Skin of body (tissue), 1 donor: ENCODE measurements at regions not wholly inside any gene's neighbourhood (a gene's known extent, or its start where the extent isn't known, plus 50 kb on each side); places are given as distances from the start of the nearest gene placed in this dataset.
A peak's percentile ranks its signal among the peaks of the same experiment; 100 is the strongest.
"Not testable (repeated sequence)": the region's sequence is repeated elsewhere in the genome, so short reads cannot be mapped to it uniquely, and the experiment has no call there.

Experiments
- DNase-seq: peaks from one replicate; lab custom pipeline; 2025; lab: John Stamatoyannopoulos, UW

DNA sequence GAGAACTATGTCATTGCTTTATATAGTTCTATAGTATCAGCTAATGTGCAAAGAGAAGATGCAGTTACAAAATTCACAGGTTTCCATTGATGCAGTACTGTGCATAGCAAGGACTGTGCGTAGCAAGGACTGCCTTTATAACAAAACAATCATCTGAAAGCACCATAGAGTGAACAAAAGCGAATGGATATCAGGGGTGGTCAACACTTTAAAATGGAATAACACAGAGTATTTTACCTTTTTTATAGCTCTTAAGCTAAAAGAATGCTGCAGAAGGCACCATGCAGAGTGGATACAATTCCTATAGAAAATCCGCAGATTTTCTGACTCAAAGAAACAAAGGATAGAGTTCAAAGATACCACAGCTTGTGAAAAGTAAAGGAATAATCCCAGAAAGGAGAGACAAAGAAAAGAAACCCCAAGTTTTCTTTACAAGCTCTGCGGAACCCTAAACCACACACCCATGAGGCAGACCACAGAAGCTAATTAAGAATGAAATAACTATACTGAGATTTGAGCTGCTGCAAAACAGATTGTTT is 229.9 kb upstream of the DTNA start:
- DNase-seq: no peak

- no peak for DNase-seq
Measured at GRCh38 chr18:34482204-34482603, 227.9 kb upstream of the DTNA start.

DNA sequence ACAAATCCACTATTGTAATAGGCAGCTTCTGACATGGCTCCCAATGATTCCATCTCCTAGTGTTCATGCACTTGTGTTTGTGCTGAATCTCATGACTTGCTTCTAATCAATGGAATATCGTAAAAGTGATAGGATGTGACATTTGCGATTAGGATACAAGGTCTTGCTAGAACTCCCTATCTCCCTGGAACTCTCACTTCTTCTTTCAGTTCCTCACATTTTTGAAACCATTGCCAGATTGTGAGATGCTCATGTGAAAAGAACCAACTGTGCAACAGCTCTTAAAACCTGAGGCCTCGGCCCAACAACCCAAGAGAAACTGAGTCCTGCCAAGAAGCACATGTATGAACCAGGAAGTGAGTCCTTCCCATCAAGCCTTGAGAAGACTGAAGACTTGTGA is 226.9 kb upstream of the DTNA start:
- DNase-seq: no peak

DNA sequence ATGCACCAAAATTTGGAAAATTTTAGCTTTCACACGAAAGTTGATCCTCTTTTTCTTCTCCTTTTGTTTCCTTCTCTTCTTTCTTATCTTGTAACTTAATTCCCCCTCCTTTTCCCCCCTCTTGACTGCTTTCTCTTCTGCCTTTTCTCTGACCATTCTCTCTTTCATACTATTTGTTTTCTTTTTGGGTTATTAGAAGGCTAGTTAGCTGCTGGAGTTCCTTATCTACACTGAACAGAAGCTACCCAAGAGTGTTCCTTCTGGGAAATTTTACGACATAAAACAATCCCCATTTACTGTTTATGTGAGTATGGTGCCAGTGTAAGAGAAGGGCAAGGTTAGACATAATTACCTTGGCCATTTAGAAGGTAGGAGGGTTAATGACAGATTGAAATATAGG is 218.4 kb upstream of the DTNA start:
- no peak for DNase-seq

GRCh38 chr18:34492652-34493051 is 217.4 kb upstream of the DTNA start:
- DNase-seq: no peak

DNA sequence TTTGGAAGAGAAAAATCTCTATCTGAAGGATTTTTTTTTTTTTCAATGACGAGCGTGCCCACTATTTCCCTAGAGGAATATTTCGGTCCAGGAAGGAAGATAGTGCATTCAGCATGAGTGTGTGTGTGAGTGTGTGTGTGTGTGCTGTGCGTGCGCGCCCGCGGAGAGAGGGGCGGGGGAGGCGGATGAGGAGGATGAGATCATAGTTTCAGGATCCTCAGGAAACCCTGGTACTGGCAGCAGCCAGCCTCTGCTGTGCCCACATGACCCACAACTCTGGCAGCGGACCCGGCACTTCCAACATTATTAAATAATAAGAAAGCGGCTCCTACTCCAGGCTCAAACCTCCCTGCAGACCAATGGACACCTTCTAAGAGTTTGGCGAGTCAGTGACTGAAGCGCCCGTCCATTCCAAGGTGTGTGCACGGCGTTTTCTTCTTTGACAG is 217.0 kb upstream of the DTNA start:
- peak; percentile 32 for DNase-seq

DNA sequence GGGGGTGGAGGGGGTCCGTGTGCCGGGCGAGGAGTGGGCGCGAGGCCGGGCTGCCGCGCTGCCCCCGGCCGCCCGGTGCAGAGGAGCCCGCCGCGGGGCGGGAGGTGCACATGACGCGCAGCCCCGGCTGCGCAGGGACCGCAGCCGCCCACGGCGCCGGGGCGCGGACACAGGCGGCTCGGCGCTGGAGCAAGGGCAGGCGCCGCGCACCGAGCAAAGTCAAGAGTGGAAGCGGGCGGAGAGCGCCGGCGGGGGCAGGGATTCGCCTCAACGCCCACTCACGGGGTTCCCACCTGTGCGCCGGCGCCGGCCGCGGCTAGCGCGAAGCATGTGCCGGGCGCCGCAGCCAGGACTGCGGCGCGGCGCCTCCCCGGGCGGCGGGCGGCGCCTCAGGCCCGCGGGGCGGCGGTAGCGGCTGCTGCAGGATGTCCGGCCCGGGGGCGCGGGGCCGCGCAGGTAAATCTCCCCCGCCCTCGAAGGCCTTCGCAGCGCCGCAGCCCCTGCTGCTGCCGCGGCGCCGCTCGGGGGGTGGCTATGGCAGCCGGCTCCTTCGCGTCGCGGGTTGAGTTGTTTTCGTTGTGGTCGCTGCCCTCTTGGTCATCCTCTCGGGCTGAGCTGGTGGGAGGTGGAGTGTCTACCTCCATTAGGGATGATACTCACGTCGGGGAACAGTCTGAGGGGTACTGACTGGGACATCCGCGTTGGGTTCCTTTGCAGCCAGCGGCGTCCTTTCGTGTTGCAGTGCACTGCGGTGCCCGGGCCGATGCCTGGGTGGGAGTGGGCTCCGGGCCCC is 216.3 kb upstream of the DTNA start:
- DNase-seq: no peak

- no peak for DNase-seq
Measured at GRCh38 chr18:34494359-34494696, 215.8 kb upstream of the DTNA start.

DNA sequence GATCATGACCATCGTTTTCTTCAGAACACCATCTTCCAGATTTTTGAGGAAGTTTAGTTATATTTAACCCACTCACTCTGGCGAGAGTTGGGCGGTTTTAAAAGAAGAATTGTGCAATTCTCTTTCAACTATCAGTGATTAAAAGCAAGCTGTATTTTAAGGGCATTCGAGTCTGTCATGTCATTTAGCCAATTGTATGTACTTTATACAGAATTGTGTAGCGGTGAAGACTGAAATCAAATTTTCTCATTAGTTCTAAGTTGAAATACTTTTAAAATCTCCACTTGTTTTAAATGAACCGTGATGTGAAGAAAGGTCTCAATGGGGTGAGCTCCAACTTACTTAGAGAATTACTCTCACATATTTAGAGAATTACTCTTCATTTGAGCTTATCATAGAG is 214.6 kb upstream of the DTNA start:
- DNase-seq: no peak

GRCh38 chr18:34501553-34501952 is 208.5 kb upstream of the DTNA start:
- DNase-seq: no peak

GRCh38 chr18:34506198-34506597 is 203.9 kb upstream of the DTNA start:
- DNase-seq: no peak

DNA sequence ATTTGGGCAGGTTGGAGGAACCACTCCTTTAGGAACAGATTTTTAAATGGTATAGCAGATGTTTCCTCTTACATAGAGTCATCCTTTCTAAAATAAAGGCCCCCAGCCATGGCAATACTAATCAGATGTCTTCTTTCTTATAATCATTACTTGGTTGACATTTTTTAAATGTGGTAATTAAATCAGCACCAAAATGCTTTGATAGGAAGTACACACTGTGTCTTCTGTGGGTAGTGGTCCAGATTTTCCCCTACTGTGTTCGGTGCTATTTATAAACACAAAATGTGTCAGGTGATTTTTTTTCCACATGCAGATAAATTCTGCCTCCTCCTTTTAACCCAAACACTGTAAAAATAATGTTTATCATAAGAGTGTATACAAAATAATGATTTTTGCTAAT is 200.9 kb upstream of the DTNA start:
- no peak for DNase-seq

GRCh38 chr18:34509879-34510586 is 200.1 kb upstream of the DTNA start:
- DNase-seq: no peak

DNA sequence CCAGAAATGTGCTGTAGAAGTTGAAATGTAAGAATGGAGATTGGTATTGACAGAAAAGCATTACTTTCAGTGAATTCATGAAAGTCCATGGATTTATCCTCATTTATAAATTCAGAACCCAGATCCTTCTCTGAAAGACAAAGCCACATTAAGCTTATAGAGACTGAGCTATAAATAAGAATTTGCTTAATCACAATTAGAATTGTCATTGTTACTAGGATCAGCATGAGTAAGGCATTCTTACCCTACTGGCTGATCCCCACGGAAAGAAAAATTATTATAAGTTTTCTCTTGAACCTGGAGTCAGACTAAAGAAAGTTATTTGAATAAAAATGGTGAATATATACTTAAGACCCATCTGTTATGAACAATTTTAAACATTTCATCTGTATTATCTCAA is 199.2 kb upstream of the DTNA start:
- DNase-seq: no peak

- DNase-seq: no peak
Measured at GRCh38 chr18:34511435-34511834, 198.7 kb upstream of the DTNA start.

- DNase-seq: no peak
Measured at GRCh38 chr18:34511879-34512278, 198.2 kb upstream of the DTNA start.

- DNase-seq: no peak
Measured at GRCh38 chr18:34514238-34514637, 195.9 kb upstream of the DTNA start.

- no peak for DNase-seq
Measured at GRCh38 chr18:34514957-34515356, 195.1 kb upstream of the DTNA start.

- not testable (repeated sequence) for DNase-seq
Measured at GRCh38 chr18:34516355-34516754, 193.7 kb upstream of the DTNA start.

DNA sequence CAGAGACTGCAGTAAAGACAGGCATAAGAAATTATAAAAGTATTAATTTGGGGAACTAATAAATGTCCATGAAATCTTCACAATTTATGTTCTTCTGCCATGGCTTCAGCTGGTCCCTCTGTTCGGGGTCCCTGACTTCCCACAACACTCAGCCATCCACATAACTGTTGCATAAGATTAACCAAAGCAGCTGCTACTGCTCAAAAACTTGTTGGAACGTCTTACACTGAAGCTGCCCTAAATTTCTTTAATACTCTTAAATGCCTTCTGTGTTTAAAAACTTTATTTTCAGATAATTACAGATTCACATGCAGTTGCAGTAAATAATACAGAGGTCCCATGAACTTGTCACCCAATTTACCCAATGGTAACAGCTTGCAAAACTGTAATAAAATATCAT is 193.1 kb upstream of the DTNA start:
- not testable (repeated sequence) for DNase-seq

GRCh38 chr18:34521040-34521439 is 189.1 kb upstream of the DTNA start:
- no peak for DNase-seq

DNA sequence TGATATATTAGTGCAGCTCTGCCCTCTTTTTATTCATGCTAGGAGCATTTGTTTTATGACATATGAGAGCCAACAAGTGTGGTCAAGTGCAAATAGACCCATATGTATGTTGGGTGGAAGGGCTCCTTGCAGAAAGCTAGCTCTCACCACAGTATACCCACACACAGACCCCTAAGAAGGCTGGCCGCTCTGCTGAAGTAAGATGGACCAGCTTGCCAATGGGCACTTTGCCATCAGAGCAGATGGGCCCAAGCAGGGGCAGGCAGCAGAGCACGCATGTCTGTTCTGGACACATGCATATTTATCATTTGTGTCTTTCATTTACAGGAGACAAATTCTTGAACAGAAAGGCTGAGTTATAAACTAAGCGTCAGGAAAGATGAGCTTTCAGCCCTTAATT is 187.5 kb upstream of the DTNA start:
- DNase-seq: no peak

- no peak for DNase-seq
Measured at GRCh38 chr18:34525244-34525643, 184.9 kb upstream of the DTNA start.
